K562 (cell line): ENCODE measurements at regions not wholly inside any gene's neighbourhood (a gene's known extent, or its start where the extent isn't known, plus 50 kb on each side); places are given as distances from the start of the nearest gene placed in this dataset.

Source experiments
- ATAC-seq: fragments of 200-7000 bp; cut with Tn5 transposase; 3 replicates; pipeline ENCODE4 v1.9.1; 2020; ENCODE audit warnings: moderate library complexity
- BruUV-seq: library from RNA; stranded (reverse); fragments of 400-500 nt; replicated peaks from 2 replicates; lab custom pipeline; 2021; lab: Mats Ljungman, UMichigan
- CTCF ChIA-PET: fragments of 300-600 bp; formaldehyde crosslinking; extraction: SDS; loops from one replicate; lab custom pipeline; 2021; ENCODE audit warnings: low intra/inter-chr PET ratio; lab: Yijun Ruan, JAX
- POLR2A ChIA-PET: fragments of 300-600, 350-650 bp; sonication (Branson Sonifier 250); formaldehyde crosslinking; extraction: SDS; loops from one replicate; lab custom pipeline; 2021; ENCODE audit warnings: antibody characterized with exemption, inconsistent platforms; lab: Yijun Ruan, JAX
- DNase-seq, 4 experiments: peaks; one replicate each; pipeline versions ENCODE4 v3.0.0 to v3.0.0-alpha.2; 2011 to 2018; ENCODE audit warnings: low spot score in 3 of 4, mixed read lengths in 3 of 4; ENCODE audit errors: extremely low read depth in 1 of 4
- FAIRE-seq: peaks from 2 replicates; lab custom pipeline; 2011; peaks lifted over from hg19 to GRCh38; lab: Jason Lieb, UNC
- H2AFZ ChIP-seq: 2 replicates; pipeline ENCODE4 v1.6.0; 2011; ENCODE audit warnings: low read depth, low read length, control low read depth, inconsistent platforms
- H3K27ac ChIP-seq: fragments of 200-600 bp; 3 replicates; pipeline ENCODE4 v1.8.0; 2011; ENCODE audit warnings: low read depth, mild to moderate bottlenecking, control low read depth, inconsistent platforms, low read length, moderate library complexity, mixed read lengths; ENCODE audit errors: extremely low read depth
- H3K27me3 ChIP-seq, 2 experiments: fragments of 300-600 bp in 1 of 2; 2 replicates in 1 of 2; 3 replicates in 1 of 2; pipeline versions ENCODE4 v1.6.0 to v1.8.0; 2011; ENCODE audit warnings: inconsistent platforms in 2 of 2, low read length in 2 of 2, mild to moderate bottlenecking in 1 of 2, mixed read lengths in 1 of 2, moderate library complexity in 1 of 2; ENCODE audit not compliant: control insufficient read depth in 2 of 2, insufficient read depth in 2 of 2
- H3K36me3 ChIP-seq: fragments of 300-600 bp; 3 replicates; pipeline ENCODE4 v1.8.0; 2011; ENCODE audit warnings: mild to moderate bottlenecking, low read length, inconsistent platforms; ENCODE audit not compliant: control insufficient read depth, insufficient read depth
- H3K4me1 ChIP-seq, 2 experiments: fragments of 200-600 bp in 1 of 2; replicated peaks in 1 of 2; 2 replicates in 1 of 2; 3 replicates in 1 of 2; pipeline versions ENCODE4 v1.5.1 to v1.8.0; 2011; ENCODE audit warnings: inconsistent platforms in 2 of 2, low read length in 2 of 2, mild to moderate bottlenecking in 1 of 2, mixed read lengths in 1 of 2, moderate library complexity in 1 of 2; ENCODE audit not compliant: control insufficient read depth in 2 of 2, insufficient read depth in 2 of 2
- H3K4me2 ChIP-seq: 2 replicates; pipeline ENCODE4 v1.6.1; 2011; ENCODE audit warnings: low read length, control low read depth, inconsistent platforms, mixed read lengths; ENCODE audit not compliant: insufficient read depth
- H3K4me3 ChIP-seq: fragments of 200-600 bp; sonication (generic), shearing (Covaris generic); 2 replicates; pipeline ENCODE4 v1.5.1; 2016; ENCODE audit warnings: control low read depth, inconsistent platforms
- H3K79me2 ChIP-seq: fragments of 200-600 bp; 3 replicates; pipeline ENCODE4 v1.8.0; 2011; ENCODE audit warnings: low read length, inconsistent platforms; ENCODE audit not compliant: control insufficient read depth, insufficient read depth
- H3K9ac ChIP-seq, 2 experiments: 2 replicates each; pipeline versions ENCODE4 v1.6.0 to v1.6.1; 2011; ENCODE audit warnings: low read depth in 2 of 2, low read length in 2 of 2, control low read depth in 1 of 2, inconsistent platforms in 1 of 2, mild to moderate bottlenecking in 1 of 2, mixed read lengths in 1 of 2; ENCODE audit not compliant: insufficient read depth in 1 of 2
- H3K9me1 ChIP-seq: one replicate; pipeline ENCODE4 v1.6.0; 2011; ENCODE audit warnings: inconsistent platforms, mild to moderate bottlenecking, low read length, moderate library complexity; ENCODE audit not compliant: control insufficient read depth, insufficient read depth
- H3K9me3 ChIP-seq: replicated peaks from 2 replicates; pipeline ENCODE4 v1.5.1; 2011; ENCODE audit warnings: low read depth, low read length, inconsistent platforms; ENCODE audit not compliant: control insufficient read depth, insufficient read depth
- H4K20me1 ChIP-seq: replicated peaks from 2 replicates; pipeline ENCODE4 v1.6.1; 2011; ENCODE audit warnings: low read length, inconsistent platforms, mixed read lengths; ENCODE audit not compliant: control insufficient read depth, insufficient read depth
- CCNT2 ChIP-seq: IDR thresholded peaks from 2 replicates; pipeline ENCODE4 v1.6.1; 2011; ENCODE audit warnings: borderline replicate concordance, low read depth, mild to moderate bottlenecking, moderate library complexity, mixed read lengths, low read length; ENCODE audit not compliant: insufficient read length; ENCODE audit errors: extremely low read depth
- FUS ChIP-seq: fragments of 200-400 bp; formaldehyde crosslinking; optimal IDR thresholded peaks from 2 replicates; pipeline ENCODE3; 2017; ENCODE audit warnings: low read depth, low read length
- SMARCB1 ChIP-seq: IDR thresholded peaks from 2 replicates; pipeline ENCODE4 v1.6.1; 2011; ENCODE audit warnings: improper control_type of control experiment, low read depth; ENCODE audit not compliant: insufficient read length
- TCF3 ChIP-seq: sonication (generic); formaldehyde crosslinking; IDR thresholded peaks from 2 replicates; pipeline ENCODE4 v1.4.0; 2020; ENCODE audit warnings: mild to moderate bottlenecking, missing genetic modification reagents
- ZZZ3 ChIP-seq: fragments of 450-650 bp; IDR thresholded peaks from 2 replicates; pipeline ENCODE4 v1.6.1; 2016; ENCODE audit warnings: antibody characterized with exemption, mild to moderate bottlenecking, moderate library complexity
- WGBS: fragments of 100-300 bp; shearing (Covaris generic); methylation state at CpG from one replicate; pipeline ENCODE4 v1.1.6; 2016; ENCODE audit warnings: low coverage, mixed read lengths; ENCODE audit not compliant: insufficient coverage; ENCODE audit errors: missing lambda C conversion rate; 5-methylcytosine and 5-hydroxymethylcytosine counted together
- in situ Hi-C: fragments of 300-500 bp; cut with MboI; formaldehyde crosslinking; loops from 4 replicates; pipeline ENCODE4 v1.15.0; 2018; ENCODE audit warnings: inconsistent platforms, mixed read lengths
- intact Hi-C: fragments of 100-400 bp; cut with micrococcal nuclease; formaldehyde crosslinking; loops from 2 replicates; pipeline ENCODE4 v1.14.2; 2022
- TF ChIP-seq, protein P1 (sequence below), 3 experiments: fragments of 200-800 bp in 1 of 3; sonication (Bioruptor generic) in 1 of 3; sonication (generic) in 1 of 3; formaldehyde crosslinking in 1 of 3; IDR thresholded peaks; 2 replicates each; pipeline versions ENCODE4 v1.6.1 to v1.8.0; 2016 to 2022; ENCODE audit warnings: mild to moderate bottlenecking in 2 of 3, missing compliant biosample characterization in 2 of 3, missing genetic modification characterization in 2 of 3, missing genetic modification reagents in 1 of 3

DNA sequence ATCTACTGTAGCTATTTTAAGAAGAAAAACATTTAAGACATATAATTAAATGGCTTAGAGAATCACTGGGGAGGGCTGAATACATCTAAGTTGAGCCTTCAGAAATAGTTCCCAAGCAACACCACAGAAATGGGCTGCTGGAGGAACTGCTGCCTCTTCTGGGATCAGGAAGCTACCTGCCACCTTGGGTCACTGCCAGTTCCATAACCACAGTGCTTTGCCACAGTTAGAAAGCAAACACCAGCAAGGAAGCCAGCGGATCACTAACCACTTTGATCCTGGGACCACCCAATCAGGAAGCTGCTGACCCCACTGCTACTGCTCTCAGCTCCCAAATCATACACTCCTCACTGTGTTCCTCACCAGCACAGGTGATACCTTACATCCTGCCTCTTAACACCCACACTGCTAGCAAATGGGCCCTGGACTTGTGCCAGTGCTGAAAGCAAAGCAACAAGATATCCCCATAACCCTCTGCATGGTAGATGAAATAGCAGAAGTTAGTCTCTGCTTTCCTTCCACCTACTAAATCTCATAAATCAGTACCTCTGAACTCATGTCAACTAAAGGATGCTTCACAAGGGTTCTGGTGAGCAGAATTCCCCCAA is 346.9 kb downstream of the DEPDC1B start:
- no peak overlapping the region for H3K4me3 ChIP-seq
- FAIRE-seq = no peak
- no peaks in the 10 kb centered on the region for H3K4me1 ChIP-seq
- no peak overlapping the region for H2AFZ ChIP-seq
- no peaks in the 10 kb centered on the region for H4K20me1 ChIP-seq
- H3K9ac ChIP-seq = no peak overlapping the region
- TF ChIP-seq, protein P1, sequence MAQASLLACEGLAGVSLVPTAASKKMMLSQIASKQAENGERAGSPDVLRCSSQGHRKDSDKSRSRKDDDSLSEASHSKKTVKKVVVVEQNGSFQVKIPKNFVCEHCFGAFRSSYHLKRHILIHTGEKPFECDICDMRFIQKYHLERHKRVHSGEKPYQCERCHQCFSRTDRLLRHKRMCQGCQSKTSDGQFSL (CRISPR knock-in tag; IDR thresholded peaks at IDR 0.05) = no peak
- TF ChIP-seq, protein P1 (tag; IDR thresholded peaks at IDR 0.05) = no peak
- TF ChIP-seq TCF3 (CRISPR knock-in tag) (no peak), FUS (no peak), CCNT2 (no peak), SMARCB1 (no peak), ZZZ3 (no peak)
- TF ChIP-seq, all 486 proteins: peak for 0
- no peak overlapping the region for H3K4me2 ChIP-seq
- H3K9me1 ChIP-seq = no peaks in the 10 kb centered on the region
- H3K79me2 ChIP-seq = no peaks in the 10 kb centered on the region
- ATAC-seq (no peak), DNase-seq (no peak)
- POLR2A ChIA-PET = interaction anchor here (0.9 kb wide), 1 partner anchor 18 kb away, joined by 3 read pairs; no protein-coding TSS in a partner anchor
- no peaks in the 10 kb centered on the region for H3K36me3 ChIP-seq
- intact Hi-C loops = no loop called here
- no peak overlapping the region for H3K27ac ChIP-seq
- H3K9me3 ChIP-seq = no peaks in the 10 kb centered on the region
- no TSS peak for BruUV-seq
- in situ Hi-C loops = no loop called here
- 6% methylated on average over 1 of the region's 1 CpG for WGBS
- CTCF ChIA-PET = no interaction called here
- no peaks in the 10 kb centered on the region for H3K27me3 ChIP-seq
